HEK293 (cell line): ENCODE measurements at regions not wholly inside any gene's neighbourhood (a gene's known extent, or its start where the extent isn't known, plus 50 kb on each side); places are given as distances from the start of the nearest gene placed in this dataset.

Experiments
- CTCF ChIA-PET: fragments of 350-600 bp; formaldehyde crosslinking; extraction: SDS; loops from one replicate; lab custom pipeline; 2021; ENCODE audit warnings: antibody characterized with exemption; lab: Yijun Ruan, JAX
- POLR2A ChIA-PET: fragments of 300-600 bp; formaldehyde crosslinking; extraction: SDS; loops from one replicate; lab custom pipeline; 2020; ENCODE audit warnings: antibody characterized with exemption, inconsistent platforms; lab: Yijun Ruan, JAX
- H3K27ac ChIP-seq: fragments of 200-500 bp; sonication (Bioruptor generic); 2 replicates; pipeline ENCODE4 v1.5.1; 2014; ENCODE audit warnings: low read depth, low read length, control low read depth, inconsistent platforms; ENCODE audit errors: extremely low read depth
- H3K36me3 ChIP-seq, 2 experiments: fragments of 200-500 bp in 1 of 2; sonication (Bioruptor generic) in 1 of 2; 1 replicate in 1 of 2; 2 replicates in 1 of 2; pipeline ENCODE4 v1.5.1; 2014 to 2017; ENCODE audit warnings: inconsistent platforms in 2 of 2, low read length in 2 of 2; ENCODE audit not compliant: control insufficient read depth in 2 of 2, insufficient read depth in 1 of 2
- H3K4me1 ChIP-seq: fragments of 200-500 bp; sonication (Bioruptor generic); 2 replicates; pipeline ENCODE4 v1.5.1; 2014; ENCODE audit warnings: mild to moderate bottlenecking, low read length, inconsistent platforms; ENCODE audit not compliant: control insufficient read depth, insufficient read depth
- H3K4me3 ChIP-seq: 2 replicates; pipeline ENCODE4 v1.5.1; 2011; ENCODE audit warnings: low read depth, mild to moderate bottlenecking, control low read depth, low read length, moderate library complexity
- H3K9me3 ChIP-seq: fragments of 200-500 bp; sonication (Bioruptor generic); 2 replicates; pipeline ENCODE4 v1.5.1; 2014; ENCODE audit warnings: low read depth, low read length, inconsistent platforms; ENCODE audit not compliant: control insufficient read depth, insufficient read depth
- FEZF1 ChIP-seq: fragments of 450-650 bp; formaldehyde crosslinking; IDR thresholded peaks from 2 replicates; pipeline ENCODE4 v1.5.1; 2016; ENCODE audit warnings: missing biosample characterization, missing genetic modification characterization
- GLIS2 ChIP-seq: fragments of 450-650 bp; formaldehyde crosslinking; IDR thresholded peaks from 2 replicates; pipeline ENCODE4 v1.5.1; 2016; ENCODE audit warnings: missing biosample characterization, missing genetic modification characterization
- RBAK ChIP-seq: fragments of 450-650 bp; formaldehyde crosslinking; IDR thresholded peaks from 2 replicates; pipeline ENCODE4 v1.5.1; 2016; ENCODE audit warnings: missing biosample characterization, missing genetic modification characterization
- SP7 ChIP-seq: fragments of 450-650 bp; formaldehyde crosslinking; IDR thresholded peaks from 2 replicates; pipeline ENCODE4 v1.5.1; 2016; ENCODE audit warnings: missing biosample characterization, missing genetic modification characterization
- YY2 ChIP-seq: fragments of 450-650 bp; formaldehyde crosslinking; IDR thresholded peaks from 2 replicates; pipeline ENCODE4 v1.5.1; 2016; ENCODE audit warnings: missing biosample characterization, missing genetic modification characterization
- ZBTB48 ChIP-seq: fragments of 450-650 bp; formaldehyde crosslinking; IDR thresholded peaks from 2 replicates; pipeline ENCODE4 v1.5.1; 2016; ENCODE audit warnings: missing biosample characterization, missing genetic modification characterization
- ZNF132 ChIP-seq: fragments of 450-650 bp; formaldehyde crosslinking; IDR thresholded peaks from 2 replicates; pipeline ENCODE4 v1.5.1; 2017; ENCODE audit warnings: missing biosample characterization, missing genetic modification characterization, borderline replicate concordance
- ZNF311 ChIP-seq: fragments of 450-650 bp; formaldehyde crosslinking; IDR thresholded peaks from 2 replicates; pipeline ENCODE4 v1.5.1; 2017; ENCODE audit warnings: missing biosample characterization, missing genetic modification characterization, borderline replicate concordance
- ZNF391 ChIP-seq: fragments of 450-650 bp; formaldehyde crosslinking; IDR thresholded peaks from 2 replicates; pipeline ENCODE4 v1.5.1; 2016; ENCODE audit warnings: low read depth, missing biosample characterization, missing genetic modification characterization, borderline replicate concordance
- ZNF394 ChIP-seq: fragments of 450-650 bp; formaldehyde crosslinking; IDR thresholded peaks from 2 replicates; pipeline ENCODE4 v1.5.1; 2016; ENCODE audit warnings: missing biosample characterization, missing genetic modification characterization, mild to moderate bottlenecking, moderate library complexity, borderline replicate concordance
- ZNF423 ChIP-seq: fragments of 450-650 bp; formaldehyde crosslinking; IDR thresholded peaks from 2 replicates; pipeline ENCODE4 v1.5.1; 2016; ENCODE audit warnings: missing biosample characterization, missing genetic modification characterization
- ZNF518A ChIP-seq: fragments of 450-650 bp; formaldehyde crosslinking; conservative IDR thresholded peaks from 2 replicates; pipeline ENCODE4 v1.5.1; 2016; ENCODE audit warnings: low read depth, missing biosample characterization, missing genetic modification characterization
- ZNF521 ChIP-seq: fragments of 450-650 bp; formaldehyde crosslinking; IDR thresholded peaks from 2 replicates; pipeline ENCODE4 v1.5.1; 2017; ENCODE audit warnings: missing biosample characterization, mild to moderate bottlenecking, missing genetic modification characterization
- ZNF544 ChIP-seq: fragments of 450-650 bp; formaldehyde crosslinking; IDR thresholded peaks from 2 replicates; pipeline ENCODE4 v1.5.0; 2017; ENCODE audit warnings: missing biosample characterization, missing genetic modification characterization
- TF ChIP-seq, protein P1 (sequence below): fragments of 450-650 bp; formaldehyde crosslinking; IDR thresholded peaks from 2 replicates; pipeline ENCODE4 v1.5.1; 2016; ENCODE audit warnings: missing biosample characterization, missing genetic modification characterization, borderline replicate concordance

GRCh38 chr5:118692811-118693342 lies 295.5 kb downstream of the DTWD2 start:
- TF ChIP-seq, protein P1, sequence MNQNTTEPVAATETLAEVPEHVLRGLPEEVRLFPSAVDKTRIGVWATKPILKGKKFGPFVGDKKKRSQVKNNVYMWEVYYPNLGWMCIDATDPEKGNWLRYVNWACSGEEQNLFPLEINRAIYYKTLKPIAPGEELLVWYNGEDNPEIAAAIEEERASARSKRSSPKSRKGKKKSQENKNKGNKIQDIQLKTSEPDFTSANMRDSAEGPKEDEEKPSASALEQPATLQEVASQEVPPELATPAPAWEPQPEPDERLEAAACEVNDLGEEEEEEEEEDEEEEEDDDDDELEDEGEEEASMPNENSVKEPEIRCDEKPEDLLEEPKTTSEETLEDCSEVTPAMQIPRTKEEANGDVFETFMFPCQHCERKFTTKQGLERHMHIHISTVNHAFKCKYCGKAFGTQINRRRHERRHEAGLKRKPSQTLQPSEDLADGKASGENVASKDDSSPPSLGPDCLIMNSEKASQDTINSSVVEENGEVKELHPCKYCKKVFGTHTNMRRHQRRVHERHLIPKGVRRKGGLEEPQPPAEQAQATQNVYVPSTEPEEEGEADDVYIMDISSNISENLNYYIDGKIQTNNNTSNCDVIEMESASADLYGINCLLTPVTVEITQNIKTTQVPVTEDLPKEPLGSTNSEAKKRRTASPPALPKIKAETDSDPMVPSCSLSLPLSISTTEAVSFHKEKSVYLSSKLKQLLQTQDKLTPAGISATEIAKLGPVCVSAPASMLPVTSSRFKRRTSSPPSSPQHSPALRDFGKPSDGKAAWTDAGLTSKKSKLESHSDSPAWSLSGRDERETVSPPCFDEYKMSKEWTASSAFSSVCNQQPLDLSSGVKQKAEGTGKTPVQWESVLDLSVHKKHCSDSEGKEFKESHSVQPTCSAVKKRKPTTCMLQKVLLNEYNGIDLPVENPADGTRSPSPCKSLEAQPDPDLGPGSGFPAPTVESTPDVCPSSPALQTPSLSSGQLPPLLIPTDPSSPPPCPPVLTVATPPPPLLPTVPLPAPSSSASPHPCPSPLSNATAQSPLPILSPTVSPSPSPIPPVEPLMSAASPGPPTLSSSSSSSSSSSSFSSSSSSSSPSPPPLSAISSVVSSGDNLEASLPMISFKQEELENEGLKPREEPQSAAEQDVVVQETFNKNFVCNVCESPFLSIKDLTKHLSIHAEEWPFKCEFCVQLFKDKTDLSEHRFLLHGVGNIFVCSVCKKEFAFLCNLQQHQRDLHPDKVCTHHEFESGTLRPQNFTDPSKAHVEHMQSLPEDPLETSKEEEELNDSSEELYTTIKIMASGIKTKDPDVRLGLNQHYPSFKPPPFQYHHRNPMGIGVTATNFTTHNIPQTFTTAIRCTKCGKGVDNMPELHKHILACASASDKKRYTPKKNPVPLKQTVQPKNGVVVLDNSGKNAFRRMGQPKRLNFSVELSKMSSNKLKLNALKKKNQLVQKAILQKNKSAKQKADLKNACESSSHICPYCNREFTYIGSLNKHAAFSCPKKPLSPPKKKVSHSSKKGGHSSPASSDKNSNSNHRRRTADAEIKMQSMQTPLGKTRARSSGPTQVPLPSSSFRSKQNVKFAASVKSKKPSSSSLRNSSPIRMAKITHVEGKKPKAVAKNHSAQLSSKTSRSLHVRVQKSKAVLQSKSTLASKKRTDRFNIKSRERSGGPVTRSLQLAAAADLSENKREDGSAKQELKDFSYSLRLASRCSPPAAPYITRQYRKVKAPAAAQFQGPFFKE (tag by site-specific recombination), result no peak
- TF ChIP-seq ZBTB48 (no peak), GLIS2 (tag by site-specific recombination) (no peak), ZNF544 (no peak), ZNF311 (no peak), ZNF391 (tag by site-specific recombination) (no peak), RBAK (tag by site-specific recombination) (no peak), ZNF521 (tag by site-specific recombination) (no peak), ZNF423 (no peak), FEZF1 (tag by site-specific recombination) (no peak), SP7 (tag by site-specific recombination) (no peak), ZNF394 (tag by site-specific recombination) (no peak), ZNF132 (tag by site-specific recombination) (no peak)
- TF ChIP-seq, all 188 proteins: peak for 0
- Histone ChIP-seq H3K9me3 (no peaks in the 10 kb centered on the region), H3K4me1 (no peaks in the 10 kb centered on the region), H3K4me3 (no peak overlapping the region), H3K36me3 (no peaks in the 10 kb centered on the region), H3K27ac (no peak overlapping the region)
- POLR2A ChIA-PET, result no interaction called here
- CTCF ChIA-PET, result no interaction called here

DNA sequence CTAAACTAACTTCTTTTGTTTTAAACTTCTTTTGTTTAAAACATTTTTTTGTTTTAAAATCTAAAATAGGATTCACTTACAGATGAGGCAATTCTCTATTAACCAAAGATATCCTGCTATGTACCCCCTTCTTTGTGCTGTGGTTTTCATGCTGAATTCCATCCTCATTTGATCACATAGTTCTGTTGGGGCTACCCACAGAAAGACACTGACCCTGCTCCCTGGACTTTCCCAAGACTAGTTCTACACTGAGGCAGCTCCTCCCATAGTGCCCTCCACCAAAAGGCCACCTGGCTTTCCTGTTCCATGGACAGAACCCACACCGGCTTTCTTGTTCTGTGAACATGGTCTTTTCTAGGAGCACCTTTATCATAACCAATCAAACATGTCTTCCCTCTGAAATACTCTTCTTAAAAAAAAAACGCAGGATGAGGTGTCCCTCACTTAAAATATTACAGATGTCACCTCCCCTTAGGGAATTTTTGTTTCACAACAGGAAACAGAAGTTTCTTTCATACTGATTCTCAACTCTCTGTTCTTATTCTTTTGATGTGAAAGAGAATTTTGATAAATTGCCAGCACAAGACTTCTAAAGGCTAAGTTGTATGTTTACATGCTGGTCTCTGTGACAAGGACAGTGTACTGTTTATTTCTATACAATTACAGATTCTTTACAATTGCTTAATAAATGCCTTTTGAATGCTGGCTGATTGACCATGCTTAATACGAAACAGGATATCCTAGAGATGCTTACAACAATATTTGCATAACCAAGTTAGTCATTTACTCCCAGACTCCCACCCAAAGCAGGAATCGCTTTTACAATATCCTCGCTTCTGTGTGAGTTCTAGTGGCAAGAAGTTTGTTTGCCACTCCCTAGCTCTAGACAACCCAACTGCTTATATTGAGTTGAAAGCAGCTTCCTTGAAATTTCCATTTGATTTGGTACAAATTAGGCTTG lies 300.4 kb downstream of the DTWD2 start:
- Histone ChIP-seq H3K4me3 (no peak overlapping the region), H3K4me1 (no peaks in the 10 kb centered on the region), H3K27ac (no peak overlapping the region), H3K36me3 (no peaks in the 10 kb centered on the region), H3K9me3 (no peaks in the 10 kb centered on the region)
- POLR2A ChIA-PET, result no interaction called here
- CTCF ChIA-PET, result no interaction called here
- TF ChIP-seq YY2 (tag by site-specific recombination), result no peak
- no peak for TF ChIP-seq ZNF518A (tag by site-specific recombination)
